KBM-7 (cell line): ENCODE measurements at regions not wholly inside any gene's neighbourhood (a gene's known extent, or its start where the extent isn't known, plus 50 kb on each side); places are given as distances from the start of the nearest gene placed in this dataset.
"Not testable (repeated sequence)": the region's sequence is repeated elsewhere in the genome, so short reads cannot be mapped to it uniquely, and the experiment has no call there.

ENCODE experiments used
- DNase-seq: peaks from one replicate; pipeline ENCODE4 v3.0.0-alpha.2; 2015
- in situ Hi-C: fragments of 300-500 bp; cut with MboI; formaldehyde crosslinking; loops from 2 replicates; pipeline ENCODE4 v1.14.3; 2020; ENCODE audit warnings: low sequenced_read_pairs, low pct_unique_long_range_greater_than_20kb, mixed read lengths

DNA sequence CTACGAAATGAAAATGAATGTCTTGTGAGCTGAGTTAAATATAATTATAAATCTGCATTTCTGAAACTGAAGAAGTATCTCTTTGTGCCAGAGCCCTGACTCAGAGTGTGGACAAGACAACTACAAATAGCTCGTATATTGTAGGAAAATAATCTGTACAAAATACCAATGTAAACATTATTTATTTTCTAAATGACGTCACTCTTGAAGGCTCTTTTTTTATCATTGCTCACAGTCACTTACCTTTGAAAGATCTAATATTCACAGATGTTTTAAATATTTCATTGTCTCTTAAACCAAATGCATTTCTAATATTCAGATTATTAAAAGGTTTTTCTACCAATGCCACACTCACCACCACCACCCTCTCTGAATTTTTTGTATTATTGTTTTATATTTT is 226.1 kb downstream of the SLCO4C1 start:
- in situ Hi-C loops = no loop called here
- no peak for DNase-seq

DNA sequence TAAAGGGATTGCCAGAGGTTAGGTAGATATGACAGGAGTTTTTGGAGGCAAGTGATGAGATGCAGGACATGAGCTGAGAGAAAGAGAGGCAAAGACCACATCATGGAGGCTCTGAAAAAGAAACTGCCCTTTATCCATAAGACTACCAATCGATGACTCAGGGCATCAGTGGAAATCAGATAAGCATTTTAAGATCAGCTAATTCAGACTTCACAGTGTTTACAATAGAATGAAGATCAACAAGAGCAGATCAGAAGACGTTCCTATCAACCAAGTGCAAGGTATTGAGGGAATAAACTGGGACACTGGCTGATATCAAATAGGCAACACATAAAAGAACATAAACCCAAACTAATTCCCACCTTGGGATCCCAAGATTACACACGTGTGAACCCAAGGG is 227.2 kb downstream of the SLCO4C1 start:
- no peak for DNase-seq
- in situ Hi-C loops = no loop called here

DNA sequence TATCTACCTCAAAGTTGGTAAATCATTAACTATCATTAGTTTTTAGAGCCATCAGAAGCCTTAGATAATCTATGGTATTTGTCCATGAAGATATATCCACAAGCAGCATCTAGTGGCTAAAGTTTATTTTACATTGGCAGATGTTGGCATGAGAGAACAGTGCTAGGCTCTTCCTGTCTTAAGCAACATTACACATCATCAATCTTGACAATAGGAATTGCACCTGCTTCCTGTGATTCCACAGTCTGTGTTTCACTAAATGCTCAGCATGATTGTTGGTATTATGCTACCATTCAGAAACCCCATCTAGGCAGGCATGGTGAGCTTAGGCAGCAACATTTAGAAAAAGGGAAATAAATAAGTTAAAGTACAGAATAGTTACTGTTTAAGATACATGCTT is 246.6 kb downstream of the SLCO4C1 start:
- DNase-seq = peak; percentile 66

GRCh38 chr5:102048940-102049339 is 247.1 kb downstream of the SLCO4C1 start:
- in situ Hi-C loops = no loop called here
- DNase-seq = peak; percentile 53

More for the DNA sequence above, 246.6 kb downstream of the SLCO4C1 start:
- in situ Hi-C loops = no loop called here

GRCh38 chr5:102047073-102047472 is 249.0 kb downstream of the SLCO4C1 start:
- in situ Hi-C loops, DNase-seq: not testable (repeated sequence)

DNA sequence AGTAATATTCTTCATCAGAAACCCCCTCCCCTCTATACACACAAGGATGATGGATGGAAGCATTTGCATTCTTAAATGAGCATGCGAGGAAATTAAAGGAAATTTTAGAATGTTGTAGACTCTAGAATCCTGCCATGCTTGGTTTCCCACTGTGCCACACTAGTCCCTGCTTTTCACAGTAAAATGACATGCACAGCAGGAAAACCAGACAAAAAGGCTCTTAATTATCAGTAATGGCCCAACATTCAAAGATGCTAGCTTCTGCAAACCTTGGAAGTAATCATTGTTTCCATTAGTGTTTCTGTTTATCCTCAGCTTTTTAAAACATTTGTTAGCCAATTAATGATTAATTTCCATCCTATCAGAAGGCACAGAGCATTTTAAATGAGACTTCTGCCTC is 255.8 kb downstream of the SLCO4C1 start:
- DNase-seq = no peak
- in situ Hi-C loops = no loop called here

DNA sequence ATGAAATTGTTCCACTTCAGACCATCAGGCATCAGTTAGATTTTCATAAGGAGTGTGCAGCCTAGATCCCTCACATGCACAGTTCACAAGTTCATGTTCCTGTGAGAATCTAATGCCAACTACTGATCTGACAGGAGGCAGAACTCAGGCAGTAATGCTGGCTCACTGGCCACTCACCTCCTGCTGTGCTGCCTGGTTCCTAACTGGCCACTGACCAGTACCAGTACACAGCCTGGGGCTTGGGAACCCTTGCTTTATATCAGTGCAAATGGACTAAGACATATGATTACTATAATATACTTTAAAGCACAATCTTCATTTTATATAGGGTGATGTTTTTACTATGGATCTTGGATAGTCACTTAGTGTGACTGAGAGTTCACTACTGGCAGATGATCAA is 259.2 kb downstream of the SLCO4C1 start:
- no peak for DNase-seq
- in situ Hi-C loops = no loop called here

DNA sequence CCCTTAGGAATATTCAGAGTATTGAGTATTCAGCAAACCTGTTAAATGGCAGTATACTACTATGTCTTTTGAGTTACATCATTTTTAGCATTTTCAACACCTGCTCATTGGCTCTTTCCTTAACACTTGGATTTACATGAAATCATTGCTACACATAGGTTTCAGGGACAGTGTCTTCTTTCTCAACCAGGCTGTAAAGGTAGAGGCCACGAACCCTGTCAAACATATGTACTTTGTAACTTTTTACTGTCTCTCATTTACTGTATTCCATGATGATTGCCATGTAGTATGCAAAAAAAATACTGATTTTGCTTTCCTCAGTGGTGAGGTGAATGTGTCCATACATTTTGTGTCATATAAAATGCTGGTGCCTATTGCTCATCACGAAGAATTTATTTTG is 264.4 kb downstream of the SLCO4C1 start:
- in situ Hi-C loops = no loop called here

DNA sequence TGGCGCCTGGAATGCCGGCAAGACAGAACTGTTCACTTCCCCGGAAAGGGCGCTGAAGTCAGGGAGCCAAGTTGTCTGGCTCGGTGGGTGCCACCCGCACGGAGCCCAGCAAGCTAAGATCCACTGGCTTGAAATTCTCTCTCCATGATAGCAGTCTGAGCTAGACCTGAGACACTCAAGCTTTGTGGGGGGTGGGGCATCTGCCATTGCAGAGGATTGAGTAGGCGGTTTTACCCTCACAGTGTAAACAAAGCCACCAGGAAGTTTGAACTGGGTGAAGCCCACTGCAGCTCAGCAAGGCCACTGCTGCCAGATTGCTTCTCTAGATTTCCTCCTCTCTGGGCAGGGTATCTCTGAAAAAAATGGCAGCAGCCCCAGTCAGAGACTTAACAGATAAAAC is 277.4 kb downstream of the SLCO4C1 start:
- no peak for DNase-seq
- in situ Hi-C loops = no loop called here

More for the DNA sequence above, 264.4 kb downstream of the SLCO4C1 start:
- DNase-seq = no peak

DNA sequence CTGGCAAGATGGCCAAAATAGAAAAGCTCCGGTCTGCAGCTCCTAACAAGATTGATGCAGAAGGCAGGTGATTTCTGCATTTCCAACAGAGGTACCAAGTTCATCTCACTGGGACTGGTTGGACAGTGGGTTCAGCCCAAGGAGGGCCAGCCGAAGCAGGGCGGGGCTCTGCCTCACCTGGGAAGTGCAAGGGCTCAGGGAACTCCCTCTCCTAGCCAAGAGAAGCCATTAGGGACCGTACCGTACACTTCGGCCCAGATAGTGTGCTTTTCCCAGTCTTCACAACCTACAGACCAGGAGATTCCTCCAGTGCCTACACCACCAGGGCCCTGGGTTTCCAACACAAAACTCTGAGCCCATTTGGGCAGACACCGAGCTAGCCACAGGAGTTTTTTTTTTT is 277.8 kb downstream of the SLCO4C1 start:
- DNase-seq = no peak
- in situ Hi-C loops = no loop called here

DNA sequence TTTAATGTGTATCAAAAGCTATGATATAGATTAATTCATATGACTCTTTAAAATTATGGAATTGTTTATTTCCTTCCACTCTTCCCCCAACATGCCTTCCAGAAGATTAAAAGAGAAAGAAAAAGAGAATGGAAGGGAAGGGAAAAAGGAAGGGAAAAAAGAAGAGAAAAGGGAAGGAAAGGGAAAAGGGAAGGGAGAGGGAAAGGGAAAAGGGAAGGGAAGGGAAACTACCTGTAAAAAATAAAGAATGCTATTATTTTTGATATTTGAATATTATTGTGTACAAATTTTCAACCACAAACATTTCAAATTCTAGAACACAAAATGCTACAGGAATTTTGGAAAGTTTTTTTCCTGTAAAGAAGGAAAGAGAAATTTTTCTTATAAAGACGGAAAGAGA is 281.7 kb downstream of the SLCO4C1 start:
- in situ Hi-C loops = no loop called here

GRCh38 chr5:102010644-102011043 is 285.4 kb downstream of the SLCO4C1 start:
- in situ Hi-C loops = no loop called here
- no peak for DNase-seq

More for the DNA sequence above, 281.7 kb downstream of the SLCO4C1 start:
- no peak for DNase-seq

DNA sequence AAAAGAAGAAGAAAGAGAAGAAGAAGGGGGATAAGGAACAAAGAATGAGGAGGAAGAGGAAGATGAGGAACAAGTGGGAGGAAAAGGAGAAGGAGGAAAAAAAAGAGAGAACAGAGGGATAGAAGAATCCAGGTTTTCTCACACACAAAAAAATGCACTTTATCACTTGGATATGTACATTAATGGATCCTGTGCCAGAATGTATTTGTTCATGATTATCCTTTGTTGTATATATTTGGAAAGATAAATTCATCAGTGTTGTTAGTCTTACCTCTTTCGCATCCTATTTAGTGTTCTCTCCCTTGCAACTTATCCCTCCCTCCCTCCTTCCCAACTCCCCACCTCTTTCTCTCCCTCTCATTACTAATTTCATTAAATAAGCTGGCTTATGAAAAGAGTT is 298.8 kb downstream of the SLCO4C1 start:
- no peak for DNase-seq
- in situ Hi-C loops = no loop called here

GRCh38 chr5:101995585-101995984 is 300.5 kb downstream of the SLCO4C1 start:
- no peak for DNase-seq
- in situ Hi-C loops = no loop called here

DNA sequence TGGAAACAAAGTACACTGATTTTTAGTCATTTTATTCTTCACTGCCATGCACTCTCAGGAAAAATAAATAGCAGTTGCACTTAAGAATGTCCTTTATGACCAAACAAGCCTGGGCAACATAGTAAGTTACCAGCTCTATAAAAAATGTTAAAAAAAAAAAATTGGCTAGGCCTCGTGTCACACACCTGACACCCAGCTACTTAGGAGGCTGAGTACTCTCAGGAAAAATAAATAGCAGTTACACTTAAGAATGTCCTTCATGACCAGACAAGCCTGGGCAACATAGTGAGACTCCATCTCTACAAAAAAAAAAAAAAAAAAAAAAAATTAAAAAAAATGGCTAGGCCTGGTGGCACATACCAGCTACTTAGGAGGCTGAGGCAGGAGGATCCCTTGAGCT is 304.6 kb downstream of the SLCO4C1 start:
- in situ Hi-C loops = no loop called here
- DNase-seq = no peak

DNA sequence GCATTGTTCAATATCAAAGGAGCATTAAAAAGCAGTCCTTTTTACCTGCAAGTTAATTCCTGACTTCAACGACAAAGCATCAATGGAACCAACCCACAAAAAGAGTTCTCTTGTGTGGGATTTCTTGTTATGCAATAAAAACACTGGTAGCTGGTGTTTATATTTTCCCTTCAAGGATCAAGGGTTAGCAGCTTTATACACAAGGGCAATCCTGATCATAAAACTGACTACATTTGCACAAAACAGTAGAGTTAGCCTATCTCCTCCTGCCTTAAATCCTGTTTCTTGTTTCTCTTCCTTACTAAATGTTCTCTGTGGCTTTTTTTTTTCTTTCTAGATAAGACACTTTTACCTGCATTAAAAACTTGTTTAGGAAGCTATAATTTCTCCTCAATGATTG is 306.4 kb downstream of the SLCO4C1 start:
- in situ Hi-C loops = no loop called here
- no peak for DNase-seq

GRCh38 chr5:101977729-101978345 is 318.2 kb downstream of the SLCO4C1 start:
- in situ Hi-C loops = no loop called here
- peak; percentile 74 for DNase-seq

DNA sequence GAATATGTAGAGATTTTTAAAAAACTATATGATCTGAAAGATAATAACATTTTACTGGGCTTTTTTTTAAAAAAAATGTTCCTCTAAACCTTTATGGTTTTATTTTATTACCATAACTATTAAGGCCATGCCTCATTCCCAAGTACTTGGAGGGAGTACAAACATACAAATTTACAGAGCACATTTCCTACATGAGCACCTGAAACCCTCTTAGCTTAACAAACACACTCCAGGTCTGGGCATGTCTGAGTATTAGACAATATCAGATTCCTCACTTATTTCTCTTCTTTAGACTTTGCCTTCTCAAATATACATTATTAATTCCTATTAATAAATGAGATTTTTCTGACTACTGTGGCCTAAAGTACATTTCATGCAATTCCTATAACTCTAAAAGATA is 319.2 kb downstream of the SLCO4C1 start:
- in situ Hi-C loops = no loop called here
- DNase-seq = no peak

DNA sequence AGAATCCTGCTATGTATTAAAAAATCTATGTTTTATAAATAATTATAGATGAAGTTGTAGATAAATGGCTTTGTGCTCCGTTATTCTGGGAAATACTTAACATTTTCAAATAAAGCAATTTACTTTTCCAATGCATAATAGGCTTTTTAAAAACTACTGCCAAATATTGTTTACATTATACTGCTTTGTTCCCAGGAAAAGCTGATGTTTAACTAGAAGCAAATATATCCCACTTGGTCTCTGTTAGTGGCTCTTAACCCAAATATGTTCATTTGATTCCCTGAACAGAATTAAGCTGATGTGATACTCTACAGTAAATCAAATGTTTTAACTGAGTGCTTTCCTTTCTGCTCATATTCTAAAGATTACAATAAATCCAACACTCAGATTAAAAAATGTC is 326.3 kb downstream of the SLCO4C1 start:
- DNase-seq = no peak
- in situ Hi-C loops = no loop called here

- DNase-seq = no peak
- in situ Hi-C loops = no loop called here
Measured at GRCh38 chr5:101966476-101966875, 329.6 kb downstream of the SLCO4C1 start.

- peak; percentile 28 for DNase-seq
- in situ Hi-C loops = no loop called here
Measured at GRCh38 chr5:101955891-101956290, 340.2 kb downstream of the SLCO4C1 start.

DNA sequence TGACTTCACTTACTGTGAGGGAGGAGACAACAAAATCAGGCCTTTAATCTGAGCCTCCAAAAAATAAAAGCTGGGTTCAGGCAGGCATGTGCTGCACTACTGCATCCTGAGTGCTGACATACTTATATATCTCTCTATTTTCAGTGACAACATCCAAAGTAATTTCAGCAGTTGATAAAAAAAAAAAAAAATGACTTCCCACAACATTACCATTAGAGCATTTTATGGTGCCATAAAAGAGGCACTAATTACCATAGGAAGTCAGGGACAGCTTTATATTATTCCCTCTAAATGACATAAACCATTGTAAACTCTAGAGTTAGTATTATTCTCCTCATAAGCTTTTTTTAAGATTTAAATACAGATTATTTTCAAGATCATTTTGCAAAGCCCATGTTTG is 346.1 kb downstream of the SLCO4C1 start:
- no peak for DNase-seq
- in situ Hi-C loops = no loop called here
